8988T (cell line): ENCODE measurements at regions not wholly inside any gene's neighbourhood (a gene's known extent, or its start where the extent isn't known, plus 50 kb on each side); places are given as distances from the start of the nearest gene placed in this dataset.
"Not testable (repeated sequence)": the region's sequence is repeated elsewhere in the genome, so short reads cannot be mapped to it uniquely, and the experiment has no call there.

Experiments
- DNase-seq: peaks from one replicate; pipeline ENCODE4 v3.0.0; 2011

DNA sequence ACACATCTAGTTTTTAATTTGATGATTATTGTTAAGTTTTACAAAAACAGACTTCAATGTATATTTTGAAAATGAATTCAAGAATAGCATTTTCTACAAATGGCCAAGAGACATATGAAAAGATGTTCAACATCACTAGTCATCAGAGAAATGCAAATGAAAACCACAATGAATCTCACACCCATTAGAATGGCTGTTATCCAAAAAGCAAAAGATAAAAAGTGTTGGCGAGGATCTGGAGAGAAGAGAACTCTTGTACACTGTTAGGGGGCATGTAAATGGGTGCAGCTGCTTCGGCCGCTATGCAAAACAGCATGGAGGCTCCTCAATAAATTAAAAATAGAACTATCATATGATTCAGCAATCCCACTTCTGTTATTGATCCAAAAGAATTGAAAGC, 185.8 kb upstream of the CCN2 start:
- DNase-seq = no peak

DNA sequence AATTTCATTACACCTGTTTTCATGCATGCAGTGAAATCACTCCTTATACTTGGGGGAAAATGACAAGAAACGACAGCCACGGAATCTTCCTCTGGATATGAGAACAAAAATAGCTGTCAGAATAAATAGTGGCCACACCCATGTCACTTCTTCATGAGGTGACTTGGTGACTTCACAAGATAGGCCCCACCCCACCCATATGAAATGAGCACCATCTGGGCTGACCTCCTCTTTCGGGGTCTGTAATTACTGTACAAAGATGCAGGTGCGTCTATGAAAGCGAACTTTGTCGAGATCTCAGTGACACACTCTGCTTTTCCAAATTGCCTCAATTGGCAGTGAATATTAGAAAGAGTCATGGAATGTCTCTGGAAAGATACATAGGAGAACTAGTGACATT, 184.2 kb upstream of the CCN2 start:
- no peak for DNase-seq

DNA sequence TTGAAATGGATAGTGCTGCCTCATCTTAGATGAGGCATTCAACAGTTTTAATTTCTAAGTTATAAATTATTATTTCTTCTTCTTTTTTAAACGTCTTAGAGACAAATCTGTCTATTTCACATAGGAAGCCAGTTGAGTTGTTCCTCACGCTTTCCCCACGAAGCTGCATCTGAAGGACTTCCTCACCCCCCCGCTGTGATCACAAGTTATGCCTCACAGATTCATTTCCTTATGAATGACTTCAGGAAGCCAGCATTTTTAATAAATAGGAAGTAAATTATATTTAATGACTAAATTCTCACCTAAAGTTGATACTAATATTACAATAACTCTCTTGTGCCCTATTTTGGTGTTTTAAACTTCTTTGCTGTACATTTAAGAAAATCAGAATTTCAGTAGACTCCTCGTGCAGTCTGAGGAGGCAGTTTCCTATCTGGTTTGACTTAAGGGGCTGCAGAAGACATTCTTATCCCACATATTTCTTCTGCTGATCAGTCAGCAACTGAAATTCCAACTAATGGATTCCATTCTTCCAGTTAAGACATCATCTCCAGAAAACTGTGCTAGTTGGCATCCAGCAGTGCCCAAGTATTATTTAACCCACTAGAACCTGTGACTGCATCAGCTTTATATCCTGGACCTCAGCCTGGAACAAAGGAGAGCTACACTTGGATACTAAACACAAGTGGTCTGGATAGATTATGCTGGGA, 182.7 kb upstream of the CCN2 start:
- no peak for DNase-seq

DNA sequence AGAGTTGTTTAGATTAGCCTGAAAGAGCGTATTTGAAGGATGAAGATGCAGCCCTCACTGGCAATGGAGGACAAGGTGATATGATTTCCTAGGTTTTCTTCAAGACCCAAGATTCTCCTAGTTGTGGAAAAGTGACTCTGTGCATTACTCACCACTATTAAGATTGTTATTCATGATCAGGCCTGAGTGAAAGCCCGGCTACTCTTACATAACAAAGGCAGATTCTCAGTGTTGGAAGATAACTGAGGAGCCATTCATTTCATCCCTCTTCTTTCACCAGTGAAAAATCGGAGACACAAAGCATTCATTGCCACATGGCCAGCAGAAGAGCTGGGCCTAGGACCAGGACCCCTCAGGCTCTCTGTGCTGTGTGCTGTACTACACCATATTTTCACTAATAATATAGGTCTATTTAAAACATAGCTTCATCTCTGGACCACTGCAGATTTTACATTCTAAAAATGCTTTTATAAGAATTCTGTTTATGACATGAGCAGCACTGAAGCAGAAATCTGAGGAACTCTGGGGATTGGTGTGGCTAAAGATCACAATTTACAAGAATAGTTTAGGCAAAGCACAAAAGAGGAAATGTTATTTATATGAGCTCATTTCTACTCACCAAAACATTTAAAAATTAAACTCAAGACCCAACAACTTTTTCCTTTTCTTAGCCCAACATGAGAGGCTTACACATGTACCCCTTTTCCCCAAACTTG, 181.9 kb upstream of the CCN2 start:
- DNase-seq = no peak

DNA sequence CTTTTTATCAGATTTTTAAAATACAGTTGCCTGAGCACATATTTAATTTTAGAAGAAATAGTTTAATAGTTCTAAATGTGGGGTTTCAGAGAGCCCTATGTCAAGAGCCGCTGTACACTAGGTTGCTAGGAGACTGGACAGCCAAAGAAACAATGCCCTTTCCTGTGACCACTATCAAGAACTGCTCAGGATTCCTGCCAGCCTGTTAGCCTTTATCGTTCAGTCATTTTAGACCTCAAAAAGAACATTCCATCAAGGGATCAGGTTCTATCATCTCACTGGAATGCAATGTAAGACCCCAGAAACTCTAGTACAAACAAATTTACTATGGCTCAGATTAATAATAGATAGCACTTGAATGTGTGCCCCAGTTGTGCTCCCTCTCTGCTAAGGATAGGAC, 181.2 kb upstream of the CCN2 start:
- DNase-seq = no peak

DNA sequence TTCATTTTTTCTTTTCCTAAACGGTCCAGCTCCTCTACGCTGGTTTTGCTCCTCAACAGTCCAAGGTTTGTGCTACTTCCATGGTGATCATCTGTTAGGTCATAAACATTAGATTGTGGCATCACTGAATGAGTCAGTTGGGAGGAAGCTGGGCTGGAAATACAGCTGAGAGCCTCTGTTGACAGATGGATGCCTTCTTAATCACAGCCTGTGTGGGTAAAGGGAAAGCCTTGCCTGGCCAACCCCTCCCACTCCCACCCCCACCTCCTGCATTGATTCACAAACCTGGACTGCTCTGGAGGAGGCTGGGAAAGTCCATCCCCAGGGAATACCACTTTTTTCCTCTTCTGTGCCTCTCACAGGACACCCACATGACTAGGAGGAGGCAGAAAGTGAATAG, 180.6 kb upstream of the CCN2 start:
- DNase-seq = no peak

DNA sequence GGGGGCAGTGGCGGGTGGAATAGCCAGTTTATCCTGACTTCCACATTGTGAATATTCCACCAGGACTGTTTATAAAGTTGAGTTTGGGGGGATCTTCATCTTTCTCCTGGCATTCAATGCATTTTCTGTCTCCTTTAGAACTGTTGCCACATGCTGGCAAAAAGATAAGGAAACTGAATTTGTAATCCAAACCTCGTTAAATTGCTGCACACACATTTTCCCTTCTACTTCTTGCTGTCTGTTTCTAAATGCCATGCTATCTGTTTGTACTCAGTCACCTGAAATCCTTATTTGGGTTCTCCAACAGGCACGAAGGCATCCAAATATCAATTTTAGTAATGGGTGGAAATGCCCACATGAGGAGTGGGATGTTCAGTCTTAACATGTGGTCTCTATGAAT, 180.2 kb upstream of the CCN2 start:
- no peak for DNase-seq

DNA sequence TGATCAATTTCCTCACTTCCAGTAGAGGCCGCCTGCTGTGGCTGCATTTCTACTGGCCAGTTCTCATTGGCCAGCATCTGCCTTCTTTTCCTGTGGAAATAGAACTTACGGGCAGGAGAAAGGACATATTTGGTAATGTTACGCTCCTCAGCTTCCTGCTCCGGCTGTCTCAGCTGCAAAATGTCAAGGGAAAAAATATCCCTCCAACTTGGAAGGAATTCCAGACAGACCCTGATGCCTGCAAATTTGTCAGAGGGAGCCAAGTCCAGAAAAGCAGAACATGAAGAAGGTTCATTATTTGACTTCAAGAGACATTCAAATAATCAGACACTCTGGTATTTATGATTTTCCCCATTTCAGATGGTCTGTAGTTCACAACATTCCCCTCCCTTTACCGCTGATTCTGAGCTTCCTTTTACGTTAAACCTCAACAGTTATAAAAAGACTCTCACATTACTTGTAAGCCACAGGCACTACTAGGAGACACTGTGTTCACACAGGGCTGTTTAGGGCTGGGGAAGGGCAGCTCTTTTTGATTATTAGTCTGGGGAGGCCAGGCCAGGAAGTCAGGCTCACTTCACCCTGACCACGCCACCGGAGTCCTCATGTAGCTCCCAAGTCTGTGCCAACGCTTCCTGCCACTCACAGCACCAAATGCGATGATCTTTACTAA, 179.6 kb upstream of the CCN2 start:
- no peak for DNase-seq

DNA sequence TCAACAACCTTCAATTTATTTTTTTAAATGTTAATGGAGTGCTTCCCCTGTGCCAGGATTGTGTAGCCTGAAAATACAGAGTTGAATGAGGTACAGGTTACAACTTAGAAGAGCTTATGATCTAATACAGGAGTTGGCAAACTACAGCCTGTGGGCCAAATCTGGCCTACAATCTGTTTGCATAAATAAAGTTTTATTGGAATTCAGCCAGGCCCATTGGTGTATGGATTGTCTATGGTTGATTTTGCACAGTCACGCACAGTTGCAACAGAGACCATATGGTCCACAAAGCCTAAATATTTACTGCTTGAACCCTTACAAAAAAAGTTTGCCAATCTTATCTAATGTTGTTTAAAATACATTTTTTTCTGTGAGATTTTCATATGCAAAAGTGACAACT, 177.3 kb upstream of the CCN2 start:
- DNase-seq = no peak

DNA sequence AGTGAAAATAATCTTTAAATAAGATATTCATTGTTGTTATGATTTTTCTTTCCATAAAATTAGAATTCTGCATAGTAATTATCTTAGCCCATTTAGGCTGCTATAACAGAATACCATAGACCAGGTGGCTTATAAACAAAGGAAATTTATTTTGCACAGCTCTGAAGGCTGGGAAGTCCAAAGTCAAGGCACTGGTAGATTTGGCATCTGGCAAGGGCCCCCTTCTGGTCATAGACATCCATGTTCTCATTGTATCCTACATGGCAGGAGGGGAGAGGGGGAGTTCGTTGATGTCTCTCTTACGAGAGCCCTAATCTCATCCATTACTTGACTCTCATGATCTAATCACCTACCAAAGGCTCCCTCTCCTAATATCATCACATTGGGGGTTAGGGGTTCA, 175.0 kb upstream of the CCN2 start:
- no peak for DNase-seq

DNA sequence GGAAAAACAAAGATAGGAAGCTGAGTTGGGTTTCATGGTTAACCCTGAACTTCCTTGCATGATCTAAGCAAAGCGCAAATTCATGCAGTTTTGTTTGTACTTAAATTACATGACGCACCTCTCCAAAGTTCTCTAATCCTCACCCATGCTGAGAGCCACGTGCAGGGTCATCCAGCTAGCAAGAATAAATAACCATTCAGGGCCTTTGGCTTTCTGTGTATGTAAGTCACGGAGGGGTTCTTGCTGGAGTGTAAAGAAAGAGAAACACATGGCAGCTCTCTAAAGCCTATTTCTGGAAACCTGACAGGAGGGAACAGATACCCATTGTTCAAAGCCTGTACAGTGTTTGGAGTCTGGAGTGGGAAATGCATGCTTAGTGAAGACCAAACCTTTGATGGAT, 171.7 kb upstream of the CCN2 start:
- DNase-seq = no peak

DNA sequence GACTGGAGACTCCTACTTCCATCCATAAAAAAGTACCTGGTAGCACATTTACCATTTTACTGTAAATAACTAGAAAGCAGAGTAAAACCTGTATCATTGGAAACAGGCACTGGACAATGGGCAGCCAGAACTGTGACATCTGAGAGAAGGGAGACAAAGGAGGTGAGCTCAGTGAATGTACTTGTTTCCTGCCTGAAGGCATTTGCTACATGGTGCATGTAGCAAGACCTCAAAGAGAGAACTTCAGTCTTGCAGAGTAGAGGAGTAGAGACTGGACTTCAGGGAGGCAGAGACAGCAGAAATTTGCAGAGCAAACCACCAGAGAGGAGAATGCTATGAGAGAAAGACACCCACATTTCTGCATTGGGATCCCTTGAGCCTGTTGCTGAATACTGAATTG, 171.0 kb upstream of the CCN2 start:
- no peak for DNase-seq

DNA sequence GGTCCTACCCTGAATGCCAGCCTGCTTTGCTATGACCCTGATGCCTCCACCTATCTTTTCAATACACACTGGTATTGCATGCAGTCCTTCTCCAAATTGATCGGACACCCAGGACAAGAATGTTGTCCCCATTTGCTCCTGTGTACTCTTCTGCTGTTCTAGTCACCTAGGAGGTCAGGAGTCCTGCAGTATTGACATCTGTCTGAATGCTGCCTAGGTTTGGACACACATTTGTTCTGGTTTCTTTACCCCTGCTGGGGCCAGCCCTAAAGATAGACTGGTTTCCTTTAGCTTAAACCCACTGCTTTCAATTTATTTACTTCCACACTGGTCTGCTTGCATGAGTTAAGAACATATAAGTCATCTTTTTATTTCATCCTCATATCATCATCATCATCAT, 167.0 kb upstream of the CCN2 start:
- DNase-seq = no peak

DNA sequence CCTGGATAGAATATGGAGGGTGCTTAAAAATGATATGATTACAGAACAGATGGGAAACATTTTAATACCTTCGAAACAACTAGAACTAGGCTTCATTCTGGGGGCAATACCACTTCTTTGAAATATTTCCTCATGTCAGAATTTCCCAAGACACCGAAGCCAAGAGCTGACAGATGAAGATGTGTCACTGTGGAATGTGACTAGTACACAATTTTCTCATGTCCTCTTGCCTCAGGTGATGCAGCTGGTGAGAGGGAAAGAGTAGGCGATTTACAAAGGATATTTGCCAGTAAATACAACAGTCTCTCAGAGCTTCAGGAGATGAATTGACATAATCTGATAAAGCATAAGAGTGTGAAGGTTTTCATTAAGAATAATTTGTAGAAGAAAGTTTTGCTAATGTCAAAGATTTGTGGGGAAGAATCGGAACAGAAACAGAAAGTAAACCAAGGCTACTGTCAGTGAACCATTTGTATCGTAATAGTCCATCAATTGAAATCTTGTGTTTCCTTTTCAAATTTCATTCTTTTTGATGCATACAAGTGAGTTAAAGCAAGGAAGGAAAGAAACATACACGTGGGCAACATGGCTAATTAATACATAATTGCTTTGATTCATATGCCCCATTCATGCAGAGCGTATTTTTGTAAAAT, 164.7 kb upstream of the CCN2 start:
- no peak for DNase-seq

DNA sequence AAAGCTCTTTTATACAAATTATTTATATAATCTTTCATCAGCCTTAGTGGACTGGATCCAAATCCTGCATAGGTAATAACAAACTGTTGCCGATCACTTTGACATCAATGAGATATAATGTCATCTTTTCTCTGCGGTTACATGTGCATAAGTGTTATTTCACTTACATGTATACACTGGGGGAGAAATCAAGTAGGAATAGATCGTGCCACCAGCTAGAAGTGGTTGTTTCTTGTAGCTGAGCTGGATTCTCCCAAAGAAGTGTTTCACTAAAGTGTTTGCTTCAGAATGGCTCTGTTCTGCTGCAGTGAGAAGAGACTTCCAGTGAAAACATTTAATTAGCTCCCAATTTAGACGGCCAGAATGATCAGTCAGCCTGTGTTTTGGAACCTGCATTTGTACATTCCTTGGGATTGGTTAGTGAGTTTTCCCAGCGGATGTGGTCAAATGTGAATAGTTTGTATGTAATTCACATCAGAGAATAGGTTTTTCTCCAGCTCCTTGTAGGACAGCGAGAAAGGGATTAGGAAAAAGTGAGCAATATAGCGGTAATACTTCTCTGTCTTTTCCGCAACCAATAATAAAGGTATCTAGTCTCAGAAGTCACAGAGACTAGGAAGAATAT, 163.1 kb upstream of the CCN2 start:
- DNase-seq = no peak

DNA sequence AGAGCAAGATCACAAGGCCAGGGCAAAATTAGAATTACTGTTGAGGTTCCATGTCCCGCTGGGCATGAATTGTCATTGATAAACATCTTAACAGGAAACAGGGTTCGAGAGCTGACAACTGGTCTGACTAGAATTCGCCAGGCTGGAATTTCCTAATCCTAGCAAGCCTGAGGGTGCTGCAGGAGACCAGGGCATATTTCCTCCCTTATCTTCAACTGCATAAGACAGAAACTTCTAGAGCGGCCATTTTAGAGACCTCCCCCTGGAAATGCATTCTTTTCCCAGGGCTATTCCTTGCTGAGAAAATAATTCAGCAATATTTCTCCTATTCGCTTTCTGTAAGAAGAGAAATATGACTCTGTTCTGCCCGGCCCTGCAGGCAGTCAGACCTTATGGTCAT, 158.6 kb upstream of the CCN2 start:
- not testable (repeated sequence) for DNase-seq

DNA sequence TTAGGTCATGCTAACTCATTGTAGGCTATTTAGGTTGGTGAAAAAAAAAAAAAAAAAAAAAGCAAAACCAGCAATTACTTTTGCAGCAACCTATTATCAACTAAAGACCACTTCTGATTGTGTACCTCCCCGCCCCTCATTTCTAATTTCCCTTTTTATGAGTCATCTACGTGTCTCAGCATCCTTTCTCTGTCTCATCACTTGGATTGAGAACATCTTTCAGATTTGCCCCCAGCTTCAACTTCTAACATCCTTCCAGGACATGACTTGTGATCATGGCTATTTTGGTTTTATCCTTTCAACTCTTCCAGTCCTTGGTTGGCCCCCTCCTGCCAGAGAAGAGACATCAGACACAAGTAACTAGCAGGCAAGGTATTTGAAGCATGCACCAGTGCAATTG, 156.7 kb upstream of the CCN2 start:
- no peak for DNase-seq

DNA sequence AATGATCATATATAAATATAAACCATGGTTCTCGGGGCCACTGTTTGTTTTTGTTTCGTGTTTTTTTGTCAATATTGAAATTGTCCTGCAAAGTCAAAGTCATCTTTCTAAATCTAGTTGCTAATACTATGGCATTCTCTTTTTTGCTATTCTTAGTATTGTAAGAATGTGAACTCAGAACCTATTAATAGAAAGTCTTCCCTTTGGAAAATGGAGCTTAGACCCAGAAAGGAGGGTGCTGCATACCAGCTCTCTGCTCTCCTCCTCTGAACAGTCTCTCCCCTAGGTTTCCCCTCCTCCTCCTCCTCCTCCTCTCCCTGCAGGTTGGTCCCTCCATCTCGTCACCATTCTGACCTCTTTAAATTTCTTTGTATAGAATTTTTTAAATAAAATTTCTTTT, 150.4 kb upstream of the CCN2 start:
- DNase-seq = no peak

DNA sequence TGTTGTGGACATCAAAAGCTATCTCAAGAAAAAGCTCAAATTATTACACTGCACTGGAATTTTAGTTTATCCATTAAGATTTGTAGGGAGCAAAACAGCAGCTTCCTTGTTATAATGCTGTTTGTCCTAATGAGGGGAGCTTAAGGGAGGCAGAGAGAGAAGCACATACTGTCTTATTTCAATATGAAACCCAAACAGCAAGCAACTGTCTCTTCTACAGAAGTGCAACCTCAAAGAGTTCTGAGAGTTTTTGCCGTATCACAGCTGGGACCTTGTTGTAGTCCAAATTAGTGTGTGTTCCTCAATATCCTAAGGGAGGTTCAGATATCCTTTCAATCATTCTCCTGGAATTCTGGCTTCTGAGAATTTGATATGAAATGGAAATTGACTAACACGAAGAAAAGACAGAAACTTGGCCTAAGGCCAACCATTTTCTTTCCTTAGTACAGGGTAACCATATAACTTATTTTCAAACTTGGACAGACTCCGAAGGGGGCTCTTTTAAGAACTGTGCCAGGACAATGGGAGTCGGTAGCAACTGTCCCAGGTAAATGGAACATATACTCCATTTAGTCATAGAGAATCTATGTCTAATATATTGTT, 149.3 kb upstream of the CCN2 start:
- no peak for DNase-seq

DNA sequence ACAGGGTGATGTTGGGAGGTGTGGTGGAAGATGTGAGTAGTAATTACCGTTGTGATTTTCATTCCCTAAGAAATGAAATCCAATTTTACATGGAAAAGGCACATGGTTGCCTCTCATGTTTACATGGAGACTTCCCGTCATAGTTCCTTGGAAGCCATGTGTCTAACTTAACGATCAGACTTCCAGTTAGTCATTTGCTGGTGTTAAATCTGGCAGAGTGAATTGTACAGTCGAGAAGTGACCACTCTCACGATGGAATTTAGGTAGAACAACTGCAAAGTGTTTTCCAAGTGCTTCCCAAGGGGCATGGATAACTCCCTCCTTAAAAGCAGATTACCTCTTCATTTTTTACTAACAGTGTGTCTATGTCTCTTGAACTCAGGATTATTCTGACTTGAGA, 145.8 kb upstream of the CCN2 start:
- DNase-seq = no peak

DNA sequence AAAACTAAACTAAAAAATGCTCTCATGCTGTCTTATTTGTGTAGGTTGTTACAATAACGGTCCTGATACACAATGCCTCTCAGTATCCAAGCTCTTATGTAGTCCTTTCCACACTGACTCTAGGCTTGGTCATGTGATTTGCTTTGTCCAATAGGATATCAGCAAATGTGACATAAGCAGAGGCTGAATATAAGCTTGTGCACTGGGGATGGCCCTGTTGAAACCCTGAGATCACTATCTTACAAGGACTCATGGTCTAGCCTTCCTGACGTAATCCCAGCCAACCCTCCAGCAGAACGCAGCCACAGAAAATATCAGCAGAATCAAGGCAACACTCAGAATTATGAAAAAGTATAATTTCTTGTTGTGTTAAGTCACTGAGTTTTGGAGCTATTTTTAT, 145.1 kb upstream of the CCN2 start:
- no peak for DNase-seq

DNA sequence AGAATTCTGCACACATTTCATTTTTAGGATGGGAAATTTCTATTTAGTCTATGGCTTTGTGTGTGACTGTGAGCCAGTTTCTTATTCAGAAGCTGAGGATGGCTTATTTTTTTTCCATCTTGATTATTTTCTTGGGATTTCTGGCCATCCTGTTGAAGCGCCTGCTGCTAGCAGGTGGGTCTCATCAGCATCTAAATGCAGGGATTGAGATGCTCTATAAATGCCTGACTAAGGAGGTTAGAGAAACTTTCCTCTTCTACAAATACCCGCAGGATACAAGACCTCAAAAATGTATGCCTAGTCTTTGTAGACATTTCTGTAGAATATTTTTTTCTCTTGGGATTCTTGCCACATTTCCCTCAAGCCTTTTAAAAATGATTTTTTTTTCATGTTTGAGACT, 138.0 kb upstream of the CCN2 start:
- no peak for DNase-seq

DNA sequence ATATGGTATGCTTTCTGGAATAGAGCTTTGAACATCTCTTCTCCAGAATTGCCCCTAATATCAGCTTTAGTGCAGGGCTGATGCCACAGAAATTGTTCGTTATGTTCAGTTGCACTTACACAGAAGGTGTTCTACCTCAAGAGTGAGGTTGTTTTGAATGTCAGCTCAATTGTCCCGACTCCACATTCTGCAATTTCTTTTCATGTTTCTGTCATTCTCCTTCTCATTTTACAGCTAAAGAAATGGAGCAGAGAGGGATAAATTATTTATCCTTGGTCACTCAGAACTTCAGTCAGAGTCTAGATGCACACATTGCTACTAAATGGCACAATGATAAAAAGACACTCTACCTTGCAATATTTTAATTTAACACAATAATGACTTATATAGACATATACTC, 137.0 kb upstream of the CCN2 start:
- no peak for DNase-seq
